ENCODE measurements at regions not wholly inside any gene's neighbourhood (a gene's known extent, or its start where the extent isn't known, plus 50 kb on each side); places are given as distances from the start of the nearest gene placed in this dataset.

DNA sequence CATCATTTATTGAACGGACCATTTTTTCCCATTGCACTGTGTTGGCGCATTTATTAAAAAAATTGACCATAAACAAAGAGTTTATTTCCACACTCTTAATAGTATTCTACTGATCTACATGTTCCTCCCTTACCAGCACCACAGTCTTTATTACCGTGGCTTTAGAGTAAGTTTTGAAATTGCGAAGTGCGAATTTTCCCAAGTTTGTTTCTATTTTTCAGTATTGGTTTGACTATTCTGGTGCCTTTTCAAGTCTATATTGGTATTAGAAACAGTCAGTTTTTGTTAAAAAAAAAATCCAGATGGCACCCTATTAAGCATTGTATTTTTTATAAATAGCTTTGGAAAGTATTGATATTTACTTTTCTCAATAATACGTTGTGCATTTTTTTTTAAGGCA lies 795.1 kb upstream of the HS6ST1 start:
- Histone ChIP-seq H3K9me3 (ENCODE audit: insufficient read depth, low read length) (no peaks in the 10 kb centered on the region), H3K4me2 (ENCODE audit: low read length) (peak overlapping the region; percentile 35), H4K20me1 (ENCODE audit: insufficient read depth, low read length) (no peaks in the 10 kb centered on the region), H3K4me1 (ENCODE audit: low read length) (peaks cover 33% of the 10 kb centered on the region), H3K79me2 (ENCODE audit: low read length) (no peaks in the 10 kb centered on the region), H3K4me3 (ENCODE audit: low read length) (no peak overlapping the region), H3K27ac (ENCODE audit: low read length) (peak overlapping the region; percentile 5; the same call in 1 of the 2 replicates), H2AFZ (ENCODE audit: low read depth, low read length) (no peak overlapping the region; the same call in 1 of the 2 replicates), H3K9ac (ENCODE audit: low read length) (no peak overlapping the region), H3K27me3 (ENCODE audit: low read depth, low read length) (no peaks in the 10 kb centered on the region), H3K36me3 (replicated peaks; ENCODE audit: low read depth, low read length) (no peaks in the 10 kb centered on the region)
- TF ChIP-seq, protein P1, sequence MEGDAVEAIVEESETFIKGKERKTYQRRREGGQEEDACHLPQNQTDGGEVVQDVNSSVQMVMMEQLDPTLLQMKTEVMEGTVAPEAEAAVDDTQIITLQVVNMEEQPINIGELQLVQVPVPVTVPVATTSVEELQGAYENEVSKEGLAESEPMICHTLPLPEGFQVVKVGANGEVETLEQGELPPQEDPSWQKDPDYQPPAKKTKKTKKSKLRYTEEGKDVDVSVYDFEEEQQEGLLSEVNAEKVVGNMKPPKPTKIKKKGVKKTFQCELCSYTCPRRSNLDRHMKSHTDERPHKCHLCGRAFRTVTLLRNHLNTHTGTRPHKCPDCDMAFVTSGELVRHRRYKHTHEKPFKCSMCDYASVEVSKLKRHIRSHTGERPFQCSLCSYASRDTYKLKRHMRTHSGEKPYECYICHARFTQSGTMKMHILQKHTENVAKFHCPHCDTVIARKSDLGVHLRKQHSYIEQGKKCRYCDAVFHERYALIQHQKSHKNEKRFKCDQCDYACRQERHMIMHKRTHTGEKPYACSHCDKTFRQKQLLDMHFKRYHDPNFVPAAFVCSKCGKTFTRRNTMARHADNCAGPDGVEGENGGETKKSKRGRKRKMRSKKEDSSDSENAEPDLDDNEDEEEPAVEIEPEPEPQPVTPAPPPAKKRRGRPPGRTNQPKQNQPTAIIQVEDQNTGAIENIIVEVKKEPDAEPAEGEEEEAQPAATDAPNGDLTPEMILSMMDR (IDR thresholded peaks at IDR 0.05; ENCODE audit: low read depth, low read length) = no peak
- TF ChIP-seq EZH2phosphoT487 (IDR thresholded peaks at IDR 0.05; ENCODE audit: low read depth) = no peak

DNA sequence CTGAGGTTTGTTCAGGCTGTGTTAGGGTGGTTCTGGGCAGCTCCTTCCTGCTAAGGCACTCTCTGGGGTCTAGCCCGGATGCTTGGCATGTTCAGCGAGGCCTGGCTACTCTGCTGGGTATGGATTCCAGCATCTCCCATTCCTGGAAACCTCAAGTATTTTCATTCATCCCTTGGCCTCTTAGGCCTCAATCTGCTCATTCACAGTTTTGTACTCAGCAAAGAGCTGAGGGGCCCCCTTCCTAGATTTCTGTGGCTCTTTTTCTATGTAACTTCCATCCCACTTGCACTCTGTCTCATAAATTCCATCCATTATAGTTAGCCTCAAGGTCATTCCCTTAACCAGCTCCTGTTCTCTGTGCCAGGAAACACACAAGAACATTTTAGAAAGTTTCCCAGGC lies 798.8 kb upstream of the HS6ST1 start:
- H3K9ac ChIP-seq (ENCODE audit: low read length) = no peak overlapping the region
- no peaks in the 10 kb centered on the region for H3K79me2 ChIP-seq (ENCODE audit: low read length)
- H2AFZ ChIP-seq (ENCODE audit: low read depth, low read length) = no peak overlapping the region
- no peak overlapping the region for H3K4me2 ChIP-seq (ENCODE audit: low read length)
- no peak overlapping the region for H3K27ac ChIP-seq (ENCODE audit: low read length)
- no peaks in the 10 kb centered on the region for H3K36me3 ChIP-seq (replicated peaks; ENCODE audit: low read depth, low read length)
- no peaks in the 10 kb centered on the region for H3K9me3 ChIP-seq (ENCODE audit: insufficient read depth, low read length)
- H4K20me1 ChIP-seq (ENCODE audit: insufficient read depth, low read length) = no peaks in the 10 kb centered on the region
- H3K4me1 ChIP-seq (ENCODE audit: low read length) = peaks cover 28% of the 10 kb centered on the region
- TF ChIP-seq, protein P1 (IDR thresholded peaks at IDR 0.05; ENCODE audit: low read depth, low read length) = no peak
- no peak for TF ChIP-seq EZH2phosphoT487 (IDR thresholded peaks at IDR 0.05; ENCODE audit: low read depth)
- no peaks in the 10 kb centered on the region for H3K27me3 ChIP-seq (ENCODE audit: low read depth, low read length)
- H3K4me3 ChIP-seq (ENCODE audit: low read length) = no peak overlapping the region

DNA sequence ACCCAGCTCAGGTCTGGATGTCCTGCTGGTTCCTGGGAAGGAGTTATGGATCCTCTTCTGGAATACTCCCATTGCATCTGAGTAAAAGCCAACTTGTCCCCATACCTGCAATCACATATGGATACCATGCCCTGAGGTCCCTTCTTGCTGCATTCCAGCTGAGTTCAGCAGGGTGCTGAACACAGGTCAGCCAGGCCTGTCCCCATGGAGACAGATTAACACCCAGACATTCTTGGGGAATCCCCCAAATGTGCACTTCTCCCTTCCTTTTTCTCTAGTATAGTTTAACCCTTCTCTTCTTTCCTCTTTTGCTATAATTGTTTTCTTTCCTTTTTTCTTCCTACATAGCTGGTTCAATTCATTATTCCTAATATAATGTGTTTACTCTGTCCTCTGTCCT lies 799.6 kb upstream of the HS6ST1 start:
- H3K79me2 ChIP-seq (ENCODE audit: low read length) = no peaks in the 10 kb centered on the region
- no peak for TF ChIP-seq EZH2phosphoT487 (IDR thresholded peaks at IDR 0.05; ENCODE audit: low read depth)
- TF ChIP-seq, protein P1 (IDR thresholded peaks at IDR 0.05; ENCODE audit: low read depth, low read length) = no peak
- no peaks in the 10 kb centered on the region for H4K20me1 ChIP-seq (ENCODE audit: insufficient read depth, low read length)
- no peaks in the 10 kb centered on the region for H3K27me3 ChIP-seq (ENCODE audit: low read depth, low read length)
- H3K9ac ChIP-seq (ENCODE audit: low read length) = no peak overlapping the region
- H3K27ac ChIP-seq (ENCODE audit: low read length) = no peak overlapping the region
- H3K36me3 ChIP-seq (replicated peaks; ENCODE audit: low read depth, low read length) = no peaks in the 10 kb centered on the region
- no peaks in the 10 kb centered on the region for H3K9me3 ChIP-seq (ENCODE audit: insufficient read depth, low read length)
- no peak overlapping the region for H3K4me3 ChIP-seq (ENCODE audit: low read length)
- H2AFZ ChIP-seq (ENCODE audit: low read depth, low read length) = no peak overlapping the region
- H3K4me2 ChIP-seq (ENCODE audit: low read length) = peak overlapping the region; percentile 25; the same call in 1 of the 2 replicates
- peaks cover 21% of the 10 kb centered on the region for H3K4me1 ChIP-seq (ENCODE audit: low read length)

DNA sequence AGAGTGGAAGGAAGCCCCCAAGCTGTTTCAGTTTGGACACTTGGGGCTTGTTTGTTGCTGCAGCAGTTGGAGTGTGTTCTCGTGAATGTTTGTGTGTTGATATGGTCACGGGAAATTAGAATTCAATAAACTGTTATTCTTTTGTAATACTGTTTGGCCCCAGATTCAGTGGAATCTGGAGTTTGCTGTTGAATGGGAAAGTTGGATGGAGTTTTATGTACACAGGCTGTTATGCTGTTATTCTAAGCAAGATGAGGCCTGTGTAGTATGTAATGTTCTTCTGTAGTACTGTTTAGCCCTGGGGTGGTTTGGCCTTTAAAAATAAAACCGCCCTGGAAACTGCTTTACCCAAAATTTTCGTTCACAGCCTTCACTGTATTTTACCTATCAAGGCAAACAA lies 810.4 kb upstream of the HS6ST1 start:
- H2AFZ ChIP-seq (ENCODE audit: low read depth, low read length) = no peak overlapping the region
- no peak overlapping the region for H3K27ac ChIP-seq (ENCODE audit: low read length)
- H3K36me3 ChIP-seq (replicated peaks; ENCODE audit: low read depth, low read length) = no peaks in the 10 kb centered on the region
- H3K4me1 ChIP-seq (ENCODE audit: low read length) = no peaks in the 10 kb centered on the region
- H3K4me2 ChIP-seq (ENCODE audit: low read length) = no peak overlapping the region
- H3K79me2 ChIP-seq (ENCODE audit: low read length) = no peaks in the 10 kb centered on the region
- no peaks in the 10 kb centered on the region for H3K27me3 ChIP-seq (ENCODE audit: low read depth, low read length)
- H4K20me1 ChIP-seq (ENCODE audit: insufficient read depth, low read length) = no peaks in the 10 kb centered on the region
- no peak for TF ChIP-seq EZH2phosphoT487 (IDR thresholded peaks at IDR 0.05; ENCODE audit: low read depth)
- TF ChIP-seq, protein P1 (IDR thresholded peaks at IDR 0.05; ENCODE audit: low read depth, low read length) = no peak
- 0 out of 2 replicates have a peak, but pooled peaks cover 6% of the 10 kb centered on the region for H3K9me3 ChIP-seq (ENCODE audit: insufficient read depth, low read length)
- no peak overlapping the region for H3K4me3 ChIP-seq (ENCODE audit: low read length)
- H3K9ac ChIP-seq (ENCODE audit: low read length) = no peak overlapping the region
